RCC 7860 (cell line): ENCODE measurements at regions not wholly inside any gene's neighbourhood (a gene's known extent, or its start where the extent isn't known, plus 50 kb on each side); places are given as distances from the start of the nearest gene placed in this dataset.

Experiments used
- DNase-seq: peaks from one replicate; pipeline ENCODE4 v3.0.0-alpha.2; 2015; ENCODE audit warnings: low spot score
- FAIRE-seq: peaks from 2 replicates; lab custom pipeline; 2012; peaks lifted over from hg19 to GRCh38; lab: Jason Lieb, UNC

- DNase-seq (no peak), FAIRE-seq (no peak)
Measured at GRCh38 chr22:27629908-27630673, 171.5 kb downstream of the MN1 start.

DNA sequence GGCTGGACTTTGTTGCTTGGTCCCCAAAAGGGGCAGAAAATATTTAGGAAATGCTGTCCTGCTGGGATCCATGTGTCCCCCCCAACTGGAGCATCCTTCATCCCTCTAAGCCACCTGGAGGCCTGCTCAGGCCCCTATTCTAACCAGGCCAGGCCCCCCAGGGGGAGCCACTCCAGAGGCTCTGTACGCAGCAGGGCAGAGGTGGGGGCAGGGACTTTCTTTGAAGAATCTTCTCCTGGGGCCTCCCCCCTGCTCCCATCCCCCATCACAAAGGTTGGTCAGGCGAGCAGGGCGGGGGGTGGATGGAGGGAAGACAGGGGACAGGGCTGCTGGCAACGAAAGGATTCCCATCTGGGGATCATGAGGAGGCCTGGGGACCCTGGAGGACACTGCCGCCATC lies 170.8 kb downstream of the MN1 start:
- DNase-seq, result no peak
- no peak for FAIRE-seq

DNA sequence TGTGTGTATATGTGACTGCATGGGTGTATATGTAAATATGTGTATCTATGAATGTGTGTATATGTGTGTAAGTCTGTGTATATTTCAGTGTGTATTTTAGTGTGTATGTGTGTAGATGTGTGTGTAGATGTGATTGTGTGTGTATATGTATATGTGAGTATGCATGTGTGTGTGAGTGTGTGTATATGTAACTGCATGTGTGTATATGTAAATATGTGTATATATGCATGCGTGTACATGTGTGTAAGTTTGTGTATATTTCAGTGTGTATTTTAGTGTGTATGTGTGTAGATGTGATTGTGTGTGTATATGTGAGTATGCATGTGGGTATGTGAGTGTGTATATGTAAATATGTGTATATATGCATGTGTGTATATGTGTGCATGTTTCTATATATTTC lies 169.9 kb downstream of the MN1 start:
- FAIRE-seq (no peak), DNase-seq (no peak)

GRCh38 chr22:27632451-27633295 lies 168.9 kb downstream of the MN1 start:
- FAIRE-seq (no peak), DNase-seq (no peak)

GRCh38 chr22:27633296-27633871 lies 168.2 kb downstream of the MN1 start:
- no peak for FAIRE-seq
- DNase-seq, result no peak

DNA sequence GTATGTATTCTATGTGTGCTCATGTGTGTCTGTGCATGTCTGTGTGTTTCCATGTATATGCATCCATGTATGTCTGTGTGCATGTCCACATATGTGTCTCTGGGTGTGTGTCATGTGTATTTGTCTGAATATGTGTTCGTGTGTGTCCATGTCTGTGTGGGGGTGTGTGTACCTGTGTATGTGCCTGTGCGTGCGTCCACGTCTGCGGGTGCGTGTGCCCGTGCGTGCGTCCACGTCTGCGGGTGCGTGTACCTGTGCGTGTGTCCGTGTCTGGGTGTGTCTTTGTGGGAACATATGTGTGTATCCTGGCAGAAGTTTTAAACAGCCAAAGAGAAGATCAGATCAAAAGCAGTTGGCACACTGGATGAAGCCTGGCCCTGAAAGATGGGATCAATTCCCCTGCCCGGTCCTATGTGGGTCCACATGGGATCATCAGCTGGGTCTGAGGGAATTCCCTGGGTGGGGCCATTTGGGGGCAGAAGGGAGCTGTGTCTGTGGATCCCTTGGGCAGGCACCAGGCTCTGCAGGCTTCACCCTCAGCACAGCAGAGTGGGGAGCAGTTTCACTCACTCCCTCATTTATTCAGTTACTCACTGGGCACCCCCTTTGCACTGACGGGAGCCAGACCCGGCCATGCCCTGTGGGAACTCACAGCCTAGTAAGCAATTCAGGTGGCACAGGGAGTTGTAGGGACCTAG lies 167.4 kb downstream of the MN1 start:
- FAIRE-seq (no peak), DNase-seq (no peak)

DNA sequence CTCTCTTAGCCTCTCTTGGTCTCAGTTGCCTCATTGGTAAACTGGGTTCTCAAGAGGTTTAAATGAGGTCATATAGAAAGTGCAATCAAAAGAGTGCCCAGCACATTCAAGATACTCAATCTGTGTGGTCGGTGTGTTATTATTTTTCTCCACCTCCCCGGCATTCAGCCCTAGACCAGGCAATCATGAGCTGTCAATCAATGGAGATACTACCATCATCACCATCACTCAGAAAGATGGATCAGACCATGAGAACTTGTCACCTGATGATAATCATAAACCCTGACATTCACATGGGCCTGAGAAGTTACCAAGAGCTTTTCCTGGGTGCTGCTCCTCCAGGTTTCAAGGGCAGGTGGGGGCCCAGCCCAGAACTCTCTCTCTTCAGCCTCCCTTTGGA lies 166.1 kb downstream of the MN1 start:
- FAIRE-seq (no peak), DNase-seq (no peak)

- no peak for DNase-seq
- no peak for FAIRE-seq
Measured at GRCh38 chr22:27635852-27636251, 165.7 kb downstream of the MN1 start.

DNA sequence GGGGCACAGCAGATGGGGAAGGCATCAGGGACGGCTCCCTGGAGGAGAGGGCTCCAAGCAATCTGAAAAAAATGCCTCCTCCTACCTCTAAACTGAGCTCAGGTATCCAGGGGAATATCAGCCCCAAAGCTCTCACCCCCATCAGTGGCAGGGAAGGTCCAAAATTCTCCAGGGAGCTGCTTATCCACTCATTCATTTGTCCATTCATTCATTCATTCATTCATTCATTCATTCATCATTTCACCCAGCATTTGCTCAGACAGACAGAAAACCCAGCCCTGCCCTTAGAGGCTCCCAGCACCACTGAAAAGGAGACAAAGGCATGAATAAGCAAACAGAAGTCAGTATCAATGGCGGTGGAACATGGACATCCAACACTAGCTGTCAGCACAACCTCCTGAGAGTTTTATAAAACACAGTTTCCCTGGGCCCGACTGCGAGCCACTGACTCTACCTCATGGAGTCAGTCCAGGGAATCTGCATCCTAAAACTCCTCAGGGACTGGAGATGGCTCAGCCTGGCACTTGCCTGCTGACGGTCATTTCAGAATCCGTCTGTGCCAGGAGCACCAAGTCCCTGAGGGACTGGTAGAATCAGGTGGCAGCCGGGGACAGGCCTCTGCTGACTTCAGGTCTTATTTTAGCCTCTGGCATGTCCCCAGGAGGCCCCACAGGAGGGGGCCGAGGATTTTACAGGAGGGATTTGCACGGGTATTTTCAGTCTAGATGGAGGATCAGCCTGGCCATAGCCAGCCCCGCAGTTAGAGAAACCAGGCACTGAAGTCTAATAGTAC lies 164.6 kb downstream of the MN1 start:
- no peak for FAIRE-seq
- DNase-seq, result no peak

GRCh38 chr22:27637604-27638003 lies 164.0 kb downstream of the MN1 start:
- FAIRE-seq (no peak), DNase-seq (no peak)

- FAIRE-seq (no peak), DNase-seq (no peak)
Measured at GRCh38 chr22:27638329-27639233, 163.0 kb downstream of the MN1 start.

DNA sequence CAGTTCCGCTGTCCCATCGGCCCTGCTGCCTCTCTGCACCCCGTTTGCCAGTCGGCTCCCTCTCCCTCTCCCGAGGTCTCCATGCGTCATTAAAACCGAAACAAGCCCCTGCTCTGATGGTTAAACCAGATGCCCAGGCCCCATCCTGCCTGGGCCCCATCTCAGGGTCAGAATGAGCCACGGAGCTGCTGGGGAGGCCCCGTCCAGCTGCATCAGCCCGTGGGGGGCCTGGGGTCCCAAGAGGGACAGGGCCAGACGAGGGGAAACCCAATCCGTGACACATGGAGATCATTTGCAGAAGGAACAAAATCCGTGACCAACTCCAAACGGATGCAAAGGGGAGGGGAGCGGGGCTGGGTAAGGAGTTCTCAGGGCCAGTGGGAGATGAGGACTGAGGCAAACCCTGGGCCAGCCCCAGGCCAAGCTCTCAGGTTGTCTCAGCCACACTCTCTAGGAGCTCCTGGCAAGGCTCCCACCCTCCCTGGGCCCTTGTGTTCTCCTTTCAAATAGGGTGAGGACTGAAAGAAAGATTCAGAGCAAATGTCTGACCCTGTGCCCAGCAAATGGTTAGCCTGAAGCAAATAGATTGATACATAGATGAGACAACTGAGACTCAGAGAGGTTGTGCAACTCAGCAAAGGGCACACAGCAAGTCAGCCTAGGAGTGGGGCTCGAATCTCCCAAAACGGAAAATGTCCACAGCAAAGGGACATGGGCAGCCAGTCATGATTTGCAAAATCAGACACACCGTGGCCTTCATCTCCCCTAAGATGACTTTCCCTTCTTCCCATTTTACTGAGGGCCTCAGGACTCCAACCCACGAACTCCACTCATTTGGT lies 162.1 kb downstream of the MN1 start:
- FAIRE-seq, result no peak
- DNase-seq, result no peak

DNA sequence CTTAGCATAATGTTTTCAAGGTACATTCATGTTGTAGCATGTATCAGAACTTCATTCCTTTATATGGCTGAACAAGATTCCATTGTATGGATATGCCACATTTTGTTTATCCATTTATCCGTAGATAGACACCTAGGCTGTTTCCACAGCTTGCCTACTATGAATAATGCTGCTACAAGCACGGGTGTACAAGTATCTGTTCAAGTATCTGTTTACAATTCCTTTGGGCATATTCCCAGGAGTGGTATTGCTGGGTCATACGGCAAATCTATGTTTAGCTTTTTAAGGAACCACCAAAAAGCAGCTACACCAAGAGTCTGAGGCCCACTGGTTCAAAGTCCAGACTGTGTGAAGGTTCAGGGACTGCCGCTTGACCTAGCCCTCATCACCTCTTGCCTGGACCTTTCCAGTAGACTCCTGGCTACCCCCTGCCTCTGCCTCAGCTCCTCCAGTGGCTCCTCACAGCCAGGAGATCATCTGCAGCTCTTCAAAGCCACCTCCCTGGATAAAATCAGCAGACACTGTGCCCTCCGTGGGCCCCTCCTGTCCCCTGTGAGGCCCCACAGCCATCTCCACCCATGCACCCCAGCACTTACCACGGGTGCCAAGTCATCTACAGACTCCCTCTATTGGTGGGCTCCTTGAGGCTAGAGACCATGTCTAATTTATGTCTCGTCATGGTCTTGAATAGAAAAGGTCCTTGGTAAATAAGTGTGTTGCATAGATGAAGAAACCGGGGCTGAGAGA lies 160.3 kb downstream of the MN1 start:
- FAIRE-seq (no peak), DNase-seq (no peak)

DNA sequence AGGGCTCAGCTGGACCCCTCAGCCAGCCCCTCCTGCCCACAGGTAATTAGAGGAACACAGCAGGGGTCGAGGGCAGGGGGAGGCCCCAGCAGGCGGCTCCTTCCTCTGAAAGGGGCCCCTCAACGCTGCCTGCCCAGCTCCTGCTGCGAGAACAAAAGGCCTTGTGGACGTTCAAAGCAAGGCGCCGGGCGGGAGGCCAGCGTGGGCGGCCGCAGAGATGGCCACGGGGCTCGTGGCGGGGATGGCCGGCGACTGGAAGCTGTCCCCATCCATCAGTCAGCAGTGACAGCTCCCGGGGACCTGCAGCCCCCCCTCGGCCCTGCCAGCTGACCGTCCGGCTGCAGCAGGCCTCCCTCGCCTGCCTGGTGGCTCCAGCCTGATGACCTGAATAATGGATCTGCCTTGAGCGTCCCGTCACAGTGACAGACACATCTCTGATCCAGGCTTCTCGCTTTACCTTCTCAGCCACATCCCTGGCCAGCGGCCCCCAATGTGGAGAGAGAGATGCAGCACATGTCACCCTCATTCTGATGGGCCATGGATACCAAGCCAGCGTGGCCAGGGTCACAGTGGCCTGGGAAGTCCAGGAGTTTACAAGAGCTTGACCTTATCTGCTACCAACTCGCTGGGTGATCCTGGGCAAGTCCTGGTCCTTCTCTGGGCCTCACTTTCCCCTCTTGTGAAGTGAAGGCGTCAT lies 159.3 kb downstream of the MN1 start:
- DNase-seq (no peak), FAIRE-seq (no peak)

DNA sequence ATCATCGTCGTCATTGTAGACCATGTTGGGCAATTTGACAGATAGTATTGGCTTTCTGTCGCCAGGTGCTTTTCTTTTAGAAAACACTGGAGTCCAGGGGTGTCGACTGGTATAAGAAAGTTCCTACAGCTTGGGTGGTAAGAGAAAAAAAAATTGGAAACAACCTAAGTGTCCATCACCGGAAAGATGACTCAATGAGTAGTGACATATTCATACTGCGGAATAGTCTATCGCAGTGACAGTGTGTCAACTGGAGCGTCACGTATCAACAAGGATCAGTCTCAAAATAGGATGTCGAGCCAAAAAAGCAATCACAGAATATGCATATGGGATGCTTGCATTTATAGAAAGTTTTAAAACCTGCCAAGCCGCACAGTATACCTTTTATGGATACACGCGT lies 157.6 kb downstream of the MN1 start:
- FAIRE-seq, result no peak

GRCh38 chr22:27644566-27644965 lies 157.0 kb downstream of the MN1 start:
- FAIRE-seq, result no peak
- DNase-seq, result no peak

More for the DNA sequence above, 157.6 kb downstream of the MN1 start:
- DNase-seq, result no peak

GRCh38 chr22:27647540-27647939 lies 154.0 kb downstream of the MN1 start:
- DNase-seq (no peak), FAIRE-seq (no peak)
